HG03060 (cell line): ENCODE measurements at regions not wholly inside any gene's neighbourhood (a gene's known extent, or its start where the extent isn't known, plus 50 kb on each side); places are given as distances from the start of the nearest gene placed in this dataset.

ENCODE experiments used
- ATAC-seq: cut with Tn5 transposase; IDR thresholded peaks from one replicate; pipeline ENCODE4 v1.9.1; 2021; ENCODE audit warnings: low read depth, moderate number of reproducible peaks; ENCODE audit not compliant: unreplicated experiment

GRCh38 chr5:15220642-15221173, 279.3 kb upstream of the FBXL7 start:
- no peak for ATAC-seq

- no peak for ATAC-seq
Measured at GRCh38 chr5:15215056-15215455, 284.9 kb upstream of the FBXL7 start.

GRCh38 chr5:15214010-15214409, 286.0 kb upstream of the FBXL7 start:
- no peak for ATAC-seq

GRCh38 chr5:15209053-15209762, 290.8 kb upstream of the FBXL7 start:
- ATAC-seq = no peak

- ATAC-seq = no peak
Measured at GRCh38 chr5:15206133-15206532, 293.8 kb upstream of the FBXL7 start.

GRCh38 chr5:15203376-15203775, 296.6 kb upstream of the FBXL7 start:
- ATAC-seq = no peak

GRCh38 chr5:15191012-15191411, 309.0 kb upstream of the FBXL7 start:
- ATAC-seq = no peak

- ATAC-seq = no peak
Measured at GRCh38 chr5:15183520-15183919, 311.9 kb upstream of the ANKH start.

GRCh38 chr5:15170173-15170572, 298.6 kb upstream of the ANKH start:
- no peak for ATAC-seq

GRCh38 chr5:15168358-15168757, 296.8 kb upstream of the ANKH start:
- no peak for ATAC-seq

GRCh38 chr5:15160091-15160490, 288.5 kb upstream of the ANKH start:
- no peak for ATAC-seq

- ATAC-seq = no peak
Measured at GRCh38 chr5:15159606-15160005, 288.0 kb upstream of the ANKH start.

GRCh38 chr5:15142458-15142857, 270.9 kb upstream of the ANKH start:
- ATAC-seq = no peak

GRCh38 chr5:15137414-15137813, 265.8 kb upstream of the ANKH start:
- ATAC-seq = no peak

- no peak for ATAC-seq
Measured at GRCh38 chr5:15135661-15136060, 264.1 kb upstream of the ANKH start.

- ATAC-seq = no peak
Measured at GRCh38 chr5:15133456-15133965, 261.9 kb upstream of the ANKH start.

- no peak for ATAC-seq
Measured at GRCh38 chr5:15132816-15133405, 261.3 kb upstream of the ANKH start.

- no peak for ATAC-seq
Measured at GRCh38 chr5:15131909-15132308, 260.3 kb upstream of the ANKH start.

- ATAC-seq = no peak
Measured at GRCh38 chr5:15124871-15125568, 253.4 kb upstream of the ANKH start.

GRCh38 chr5:15124461-15124860, 252.9 kb upstream of the ANKH start:
- ATAC-seq = no peak

- no peak for ATAC-seq
Measured at GRCh38 chr5:15117688-15118087, 246.1 kb upstream of the ANKH start.
